ENCODE measurements at regions not wholly inside any gene's neighbourhood (a gene's known extent, or its start where the extent isn't known, plus 50 kb on each side); places are given as distances from the start of the nearest gene placed in this dataset.
"Not testable (repeated sequence)": the region's sequence is repeated elsewhere in the genome, so short reads cannot be mapped to it uniquely, and the experiment has no call there.

- DNase-seq = no peak
Measured at GRCh38 chr3:170814822-170815221, 55.2 kb downstream of the RPL22L1 start.

- DNase-seq = no peak
Measured at GRCh38 chr3:170813266-170813665, 56.7 kb downstream of the RPL22L1 start.

- peak; percentile 85 for DNase-seq
Measured at GRCh38 chr3:170811928-170812591, 57.9 kb downstream of the RPL22L1 start.

- no peak for DNase-seq
Measured at GRCh38 chr3:170811515-170811914, 58.5 kb downstream of the RPL22L1 start.

GRCh38 chr3:170809975-170810357 is 60.0 kb downstream of the RPL22L1 start:
- no peak for DNase-seq

GRCh38 chr3:170809007-170809974 is 60.7 kb downstream of the RPL22L1 start:
- DNase-seq = peak; percentile 54

- DNase-seq = no peak
Measured at GRCh38 chr3:170808041-170808440, 62.0 kb downstream of the RPL22L1 start.

GRCh38 chr3:170806676-170807075 is 63.3 kb downstream of the RPL22L1 start:
- no peak for DNase-seq

- no peak for DNase-seq
Measured at GRCh38 chr3:170806141-170806540, 63.9 kb downstream of the RPL22L1 start.

- DNase-seq = not testable (repeated sequence)
Measured at GRCh38 chr3:170805296-170805695, 64.7 kb downstream of the RPL22L1 start.

- DNase-seq = not testable (repeated sequence)
Measured at GRCh38 chr3:170804634-170805033, 65.4 kb downstream of the RPL22L1 start.

GRCh38 chr3:170804078-170804477 is 65.9 kb downstream of the RPL22L1 start:
- no peak for DNase-seq

GRCh38 chr3:170802164-170803151 is 67.5 kb downstream of the RPL22L1 start:
- DNase-seq = no peak

GRCh38 chr3:170801597-170801996 is 68.4 kb downstream of the RPL22L1 start:
- DNase-seq = no peak

GRCh38 chr3:170800275-170800674 is 69.7 kb downstream of the RPL22L1 start:
- not testable (repeated sequence) for DNase-seq

GRCh38 chr3:170799009-170799408 is 71.0 kb downstream of the RPL22L1 start:
- no peak for DNase-seq

GRCh38 chr3:170797685-170798084 is 72.3 kb downstream of the RPL22L1 start:
- no peak for DNase-seq

GRCh38 chr3:170792471-170792870 is 77.5 kb downstream of the RPL22L1 start:
- no peak for DNase-seq

- no peak for DNase-seq
Measured at GRCh38 chr3:170790647-170791046, 79.3 kb downstream of the RPL22L1 start.

- DNase-seq = no peak
Measured at GRCh38 chr3:170787464-170787863, 82.5 kb downstream of the RPL22L1 start.

GRCh38 chr3:170785454-170785853 is 84.5 kb downstream of the RPL22L1 start:
- no peak for DNase-seq

- no peak for DNase-seq
Measured at GRCh38 chr3:170784406-170784805, 85.6 kb downstream of the RPL22L1 start.

- no peak for DNase-seq
Measured at GRCh38 chr3:170780955-170781354, 89.0 kb downstream of the RPL22L1 start.

Data from NCI-H1105 treated with DMSO at 0.1 percent for 48 hours (cell line).